ENCODE measurements at regions not wholly inside any gene's neighbourhood (a gene's known extent, or its start where the extent isn't known, plus 50 kb on each side); places are given as distances from the start of the nearest gene placed in this dataset.

GRCh38 chr4:71866212-71866885 lies 82.5 kb upstream of the GC start (continued):
- TF ChIP-seq ATF2 (IDR thresholded peaks at IDR 0.05; ENCODE audit: low read length) (no peak), CHD1 (IDR thresholded peaks at IDR 0.05; ENCODE audit: low read depth, low read length) (no peak), RXRA (IDR thresholded peaks at IDR 0.05; ENCODE audit: insufficient read depth, low read depth, low read length) (no peak), RAD21 (IDR thresholded peaks at IDR 0.05 in 1 of 2, conservative IDR thresholded peaks at IDR 0.05 in 1 of 2; ENCODE audit: low read depth in 2 of 2, low read length in 2 of 2) (no peak), CREB1 (IDR thresholded peaks at IDR 0.05) (no peak)
